RWPE1 (cell line): ENCODE measurements at regions not wholly inside any gene's neighbourhood (a gene's known extent, or its start where the extent isn't known, plus 50 kb on each side); places are given as distances from the start of the nearest gene placed in this dataset.

Experiments
- CTCF ChIA-PET: fragments of 350-600 bp; sonication (Branson Sonifier 250); formaldehyde crosslinking; extraction: SDS; loops from one replicate; lab custom pipeline; 2021; lab: Yijun Ruan, JAX
- POLR2A ChIA-PET: fragments of 400-600 bp; formaldehyde crosslinking; extraction: SDS; loops from one replicate; lab custom pipeline; 2020; ENCODE audit warnings: antibody characterized with exemption; ENCODE audit not compliant: low non-redundant PET; lab: Yijun Ruan, JAX
- DNase-seq: peaks from one replicate; pipeline ENCODE4 v3.0.0; 2012; ENCODE audit warnings: low spot score
- H3K27ac ChIP-seq: fragments of 450-650 bp; 2 replicates; pipeline ENCODE4 v1.5.1; 2017
- TF ChIP-seq, protein P1 (sequence below): fragments of 450-650 bp; conservative IDR thresholded peaks from 2 replicates; pipeline ENCODE4 v1.5.1; 2017; ENCODE audit warnings: low read depth, mild to moderate bottlenecking

DNA sequence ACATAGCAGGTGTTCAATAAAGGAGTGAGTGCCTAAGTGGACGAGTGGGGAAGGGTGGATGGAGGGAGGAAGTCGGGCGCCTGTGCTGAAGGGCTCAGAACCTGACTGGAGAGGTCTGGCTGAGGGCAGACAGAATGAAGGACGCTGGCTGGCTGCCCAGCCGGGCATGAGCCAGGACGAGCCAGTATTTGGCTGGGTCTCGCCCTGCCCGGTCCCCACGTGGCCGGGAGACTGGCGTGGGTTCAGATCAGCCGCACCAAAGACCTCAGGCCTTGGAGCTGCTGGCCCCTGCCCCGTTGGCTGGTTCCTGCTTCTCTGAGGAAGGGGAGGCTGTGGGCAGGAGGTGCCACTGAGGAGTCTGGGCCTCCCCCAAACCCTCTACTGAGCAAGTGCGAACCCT is 79.8 kb downstream of the ENGASE start:
- POLR2A ChIA-PET = no interaction called here
- CTCF ChIA-PET = no interaction called here
- TF ChIP-seq, protein P1, sequence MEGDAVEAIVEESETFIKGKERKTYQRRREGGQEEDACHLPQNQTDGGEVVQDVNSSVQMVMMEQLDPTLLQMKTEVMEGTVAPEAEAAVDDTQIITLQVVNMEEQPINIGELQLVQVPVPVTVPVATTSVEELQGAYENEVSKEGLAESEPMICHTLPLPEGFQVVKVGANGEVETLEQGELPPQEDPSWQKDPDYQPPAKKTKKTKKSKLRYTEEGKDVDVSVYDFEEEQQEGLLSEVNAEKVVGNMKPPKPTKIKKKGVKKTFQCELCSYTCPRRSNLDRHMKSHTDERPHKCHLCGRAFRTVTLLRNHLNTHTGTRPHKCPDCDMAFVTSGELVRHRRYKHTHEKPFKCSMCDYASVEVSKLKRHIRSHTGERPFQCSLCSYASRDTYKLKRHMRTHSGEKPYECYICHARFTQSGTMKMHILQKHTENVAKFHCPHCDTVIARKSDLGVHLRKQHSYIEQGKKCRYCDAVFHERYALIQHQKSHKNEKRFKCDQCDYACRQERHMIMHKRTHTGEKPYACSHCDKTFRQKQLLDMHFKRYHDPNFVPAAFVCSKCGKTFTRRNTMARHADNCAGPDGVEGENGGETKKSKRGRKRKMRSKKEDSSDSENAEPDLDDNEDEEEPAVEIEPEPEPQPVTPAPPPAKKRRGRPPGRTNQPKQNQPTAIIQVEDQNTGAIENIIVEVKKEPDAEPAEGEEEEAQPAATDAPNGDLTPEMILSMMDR = no peak
- DNase-seq = no peak
- no peak overlapping the region for H3K27ac ChIP-seq

DNA sequence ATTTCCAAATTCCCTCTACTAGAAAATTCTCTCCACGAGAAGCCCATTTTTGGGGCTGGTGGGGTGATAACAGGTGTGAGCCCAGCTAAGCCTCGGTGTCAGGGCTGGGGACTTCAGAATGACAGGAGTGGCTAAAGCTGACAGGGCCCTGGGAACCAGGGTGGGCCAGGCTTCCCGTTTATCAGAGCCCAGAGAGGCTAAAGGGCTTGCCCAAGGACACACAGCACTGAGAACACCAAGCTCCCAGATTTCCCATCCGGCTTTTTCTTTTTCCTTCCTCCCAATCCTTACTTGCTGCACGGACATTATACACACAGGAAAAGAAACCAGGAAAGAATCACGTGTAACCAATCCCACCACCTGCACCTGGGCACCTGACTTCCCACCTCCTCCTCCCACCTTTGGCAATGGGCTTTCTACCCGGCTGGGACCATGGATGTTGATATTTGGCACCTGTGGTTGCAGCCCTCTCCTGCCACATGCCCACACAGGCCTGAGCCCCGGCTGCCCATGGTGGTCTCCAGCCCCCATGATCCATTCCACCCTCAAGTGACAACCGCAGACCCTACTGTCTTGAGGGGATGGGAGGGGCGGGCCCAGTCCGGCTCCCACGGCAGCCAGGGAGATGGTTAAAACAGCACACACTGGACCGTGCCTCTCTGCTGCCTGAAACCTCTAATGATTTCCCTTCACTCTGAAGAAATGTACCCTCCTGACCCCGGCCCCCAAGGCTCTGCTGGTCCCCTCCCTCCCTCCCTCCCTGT is 78.9 kb downstream of the ENGASE start:
- TF ChIP-seq, protein P1 = no peak
- H3K27ac ChIP-seq = no peak overlapping the region
- ChIA-PET CTCF (interaction anchor here (1.2 kb wide), 1 partner anchor 66 kb away, joined by 3 read pairs; no protein-coding TSS in a partner anchor), POLR2A (no interaction called here)
- no peak for DNase-seq

DNA sequence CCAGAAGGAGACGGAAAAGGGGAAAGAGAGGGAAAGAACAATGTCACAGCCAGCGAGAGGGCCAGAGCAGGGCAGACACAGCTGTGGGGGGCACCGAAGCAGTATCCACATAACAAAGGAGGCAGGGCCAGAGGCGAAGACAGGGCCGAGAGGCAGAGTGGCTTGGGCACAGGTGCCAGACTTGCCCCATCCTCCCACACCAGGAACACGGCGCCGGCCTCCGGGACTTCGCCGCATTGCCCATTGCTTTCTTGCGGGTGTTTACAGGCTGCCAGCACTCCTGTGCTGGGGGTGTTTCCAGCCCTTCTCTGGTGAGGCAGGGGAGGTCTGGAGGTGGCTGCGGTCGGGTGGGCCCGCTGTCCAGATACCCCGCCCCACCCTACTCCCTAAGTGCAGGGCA is 78.0 kb downstream of the ENGASE start:
- no peak for DNase-seq
- CTCF ChIA-PET = interaction anchor here (0.6 to 1.2 kb wide), 2 partner anchors 43 to 174 kb away, joined by 3 read pairs; no protein-coding TSS in a partner anchor
- H3K27ac ChIP-seq = peak overlapping the region; percentile 18; the same call in 1 of the 2 replicates
- POLR2A ChIA-PET = no interaction called here
- TF ChIP-seq, protein P1 = no peak

DNA sequence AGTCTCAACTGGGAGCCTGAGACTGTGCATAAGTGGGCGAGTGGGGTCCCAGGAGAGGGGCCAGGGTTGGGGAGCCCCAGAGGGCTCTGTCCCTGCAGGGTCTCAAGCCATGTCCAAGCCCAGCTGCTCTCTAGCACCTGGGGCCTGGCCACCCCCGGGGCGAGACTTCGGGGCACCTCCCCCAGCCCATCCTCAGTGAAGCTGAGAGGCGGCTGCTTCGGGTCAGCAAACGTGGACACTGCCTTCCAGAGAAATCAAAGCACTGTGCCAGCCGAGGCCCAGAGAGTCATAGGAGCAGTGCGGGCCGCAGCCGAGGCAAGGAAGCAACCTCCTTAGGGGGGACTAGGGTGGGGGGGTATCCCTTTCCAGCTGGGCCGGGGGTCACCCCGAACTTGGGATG is 77.5 kb downstream of the ENGASE start:
- no peak for DNase-seq
- H3K27ac ChIP-seq = peak overlapping the region; percentile 18; the same call in 1 of the 2 replicates
- ChIA-PET CTCF (interaction anchor here (0.6 to 1.2 kb wide), 2 partner anchors 43 to 174 kb away, joined by 3 read pairs; no protein-coding TSS in a partner anchor), POLR2A (no interaction called here)
- TF ChIP-seq, protein P1 = no peak

DNA sequence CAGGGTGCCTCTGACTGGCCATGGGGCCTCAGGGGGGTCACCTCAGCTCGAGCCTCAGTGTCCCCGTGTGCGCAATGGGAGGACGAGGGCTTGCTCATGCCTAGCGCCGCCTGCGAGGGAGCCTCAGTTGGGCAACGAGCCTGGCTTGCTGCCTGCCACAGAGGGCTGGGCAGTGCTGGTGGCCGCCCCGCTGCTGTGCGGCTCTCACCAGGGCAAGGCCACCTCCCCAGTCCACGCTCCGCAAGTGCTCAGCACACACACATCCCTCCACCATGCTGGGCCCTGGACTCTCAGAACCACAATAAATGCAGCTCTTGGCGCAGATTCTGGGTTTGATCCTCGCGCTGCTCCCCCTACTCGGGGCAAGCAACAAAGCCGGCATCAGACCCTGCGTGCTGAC is 76.2 kb downstream of the ENGASE start:
- ChIA-PET POLR2A (no interaction called here), CTCF (interaction anchor here (0.6 kb wide), 1 partner anchor 241 kb away, joined by 3 read pairs; no protein-coding TSS in a partner anchor)
- TF ChIP-seq, protein P1 = no peak
- no peak for DNase-seq
- H3K27ac ChIP-seq = no peak overlapping the region

DNA sequence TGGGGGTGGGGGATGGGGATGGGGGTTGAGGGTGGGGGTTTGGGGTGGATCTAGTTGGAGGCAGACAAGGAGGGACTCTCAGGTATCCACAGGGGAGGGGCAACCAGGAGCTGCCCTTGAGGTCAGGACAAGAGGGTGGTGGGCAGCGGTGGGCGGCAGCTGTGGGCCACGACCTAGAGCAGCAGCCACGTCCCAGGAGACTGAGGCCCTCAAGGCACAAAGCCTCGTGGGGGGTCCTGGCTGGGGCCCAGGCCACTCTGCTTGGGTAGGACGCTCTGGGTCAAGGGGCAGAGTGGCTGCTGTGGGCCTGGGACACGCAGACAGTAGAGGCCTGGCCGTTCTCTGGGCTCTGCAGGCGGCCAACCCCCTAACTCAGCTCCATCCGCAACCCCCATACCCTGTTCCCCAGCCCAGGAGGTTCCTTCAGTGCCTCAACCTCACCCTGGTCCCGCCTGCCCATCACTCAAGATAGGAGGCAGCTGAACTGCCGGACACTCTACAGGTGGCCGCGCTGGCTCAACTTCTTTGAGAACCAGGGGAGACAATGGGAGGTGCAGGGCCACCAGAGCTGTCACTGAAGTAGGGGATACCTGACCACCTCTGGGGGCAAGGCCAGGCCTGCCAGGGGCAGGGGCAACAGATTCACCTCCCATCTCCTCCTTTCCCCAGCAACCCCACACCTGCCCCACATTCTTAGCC is 75.6 kb downstream of the ENGASE start:
- CTCF ChIA-PET = interaction anchor here (0.6 kb wide), 1 partner anchor 241 kb away, joined by 3 read pairs; no protein-coding TSS in a partner anchor
- H3K27ac ChIP-seq = no peak overlapping the region
- TF ChIP-seq, protein P1 = no peak
- POLR2A ChIA-PET = no interaction called here
- DNase-seq = no peak
